NB4 (cell line): ENCODE measurements at regions not wholly inside any gene's neighbourhood (a gene's known extent, or its start where the extent isn't known, plus 50 kb on each side); places are given as distances from the start of the nearest gene placed in this dataset.

Experiments used
- CTCF ChIP-seq: IDR thresholded peaks from one replicate; pipeline ENCODE4 v1.5.1; 2012; ENCODE audit warnings: low read depth, low read length
- MAX ChIP-seq: IDR thresholded peaks from 2 replicates; pipeline ENCODE4 v1.6.1; 2011; ENCODE audit warnings: low read depth, low read length
- POLR2A ChIP-seq: IDR thresholded peaks from 2 replicates; pipeline ENCODE4 v1.6.1; 2011; ENCODE audit warnings: mild to moderate bottlenecking; ENCODE audit not compliant: insufficient read length; ENCODE audit errors: extremely low read depth

GRCh38 chrX:22689290-22689689 lies 310.5 kb upstream of the DDX53 start:
- no peak for TF ChIP-seq POLR2A
- TF ChIP-seq CTCF: no peak
- no peak for TF ChIP-seq MAX
